AG10803 (cell line): ENCODE measurements at regions not wholly inside any gene's neighbourhood (a gene's known extent, or its start where the extent isn't known, plus 50 kb on each side); places are given as distances from the start of the nearest gene placed in this dataset.
A peak's percentile ranks its signal among the peaks of the same experiment; 100 is the strongest.

Experiments used
- DNase-seq: peaks from one replicate; pipeline ENCODE4 v3.0.0; 2010; ENCODE audit warnings: low read depth
- H3K4me3 ChIP-seq: 2 replicates; pipeline ENCODE4 v1.5.1; 2011; ENCODE audit warnings: mild to moderate bottlenecking, low read length, control low read depth
- CTCF ChIP-seq: conservative IDR thresholded peaks from 2 replicates; pipeline ENCODE4 v1.5.1; 2011; ENCODE audit warnings: mild to moderate bottlenecking, low read length, control low read depth, inconsistent platforms

DNA sequence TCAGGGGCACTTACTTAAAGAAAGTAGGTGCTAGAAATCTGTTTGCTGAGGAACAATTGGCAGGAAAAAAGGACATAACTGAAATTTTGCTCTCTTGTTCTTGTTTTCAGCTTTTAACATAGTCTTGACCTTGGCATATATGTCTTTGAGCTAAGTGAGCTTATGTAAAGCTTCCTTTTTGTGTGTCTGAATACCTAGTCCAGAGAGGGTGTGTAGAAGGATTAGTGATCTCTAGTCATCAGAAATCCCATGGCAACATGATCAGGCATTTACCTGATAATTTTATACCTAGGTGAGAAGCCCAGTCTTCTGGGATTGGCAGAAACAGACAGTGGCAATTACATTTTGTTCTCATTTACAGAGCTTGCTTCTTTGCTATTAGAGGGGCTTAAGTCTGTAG lies 166.1 kb downstream of the SNAPC1 start:
- TF ChIP-seq CTCF, result no peak
- no peak overlapping the region for H3K4me3 ChIP-seq
- no peak for DNase-seq

- no peak for DNase-seq
- no peak overlapping the region for H3K4me3 ChIP-seq
Measured at GRCh38 chr14:61928701-61929100, 166.5 kb downstream of the SNAPC1 start.

GRCh38 chr14:61929651-61930050 lies 167.4 kb downstream of the SNAPC1 start:
- no peak for DNase-seq
- H3K4me3 ChIP-seq, result no peak overlapping the region
- no peak for TF ChIP-seq CTCF

More at GRCh38 chr14:61928701-61929100, 166.5 kb downstream of the SNAPC1 start:
- TF ChIP-seq CTCF, result no peak

DNA sequence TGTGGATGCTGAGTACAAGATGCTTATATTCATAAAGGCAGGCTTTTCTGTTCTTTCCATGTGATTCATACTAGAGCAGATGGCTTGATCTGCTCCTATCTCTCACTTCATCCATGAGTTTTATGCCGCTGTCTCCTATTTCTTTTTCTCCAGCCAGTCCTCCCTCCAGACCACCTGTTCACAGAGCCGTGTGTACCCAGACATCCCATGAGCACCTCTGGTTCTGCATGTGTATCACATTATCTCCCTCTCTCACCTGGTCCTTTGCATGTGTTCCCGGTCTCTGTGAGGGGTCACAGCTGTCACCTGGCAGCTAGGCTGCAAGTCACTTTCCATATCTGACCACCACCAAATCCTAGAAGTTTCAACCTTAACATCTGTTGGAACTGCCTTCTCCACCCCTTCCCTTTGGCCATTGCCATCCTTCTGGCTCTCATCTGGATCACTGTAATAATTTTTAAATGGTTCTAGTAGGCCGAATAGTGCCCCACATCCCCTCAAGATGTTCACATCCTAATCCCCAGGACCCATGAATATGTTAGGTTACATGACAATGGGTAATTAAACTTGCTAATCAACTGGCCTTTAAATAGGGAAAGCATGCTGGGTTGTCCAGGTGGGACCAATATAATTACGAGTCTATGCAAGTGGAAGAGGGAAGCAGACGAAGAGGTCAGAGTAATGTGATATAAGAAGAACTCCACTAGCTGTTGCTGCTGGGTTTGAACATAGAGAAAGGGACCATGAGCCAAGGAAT lies 168.1 kb downstream of the SNAPC1 start:
- no peak for TF ChIP-seq CTCF
- no peak overlapping the region for H3K4me3 ChIP-seq
- DNase-seq, result no peak

DNA sequence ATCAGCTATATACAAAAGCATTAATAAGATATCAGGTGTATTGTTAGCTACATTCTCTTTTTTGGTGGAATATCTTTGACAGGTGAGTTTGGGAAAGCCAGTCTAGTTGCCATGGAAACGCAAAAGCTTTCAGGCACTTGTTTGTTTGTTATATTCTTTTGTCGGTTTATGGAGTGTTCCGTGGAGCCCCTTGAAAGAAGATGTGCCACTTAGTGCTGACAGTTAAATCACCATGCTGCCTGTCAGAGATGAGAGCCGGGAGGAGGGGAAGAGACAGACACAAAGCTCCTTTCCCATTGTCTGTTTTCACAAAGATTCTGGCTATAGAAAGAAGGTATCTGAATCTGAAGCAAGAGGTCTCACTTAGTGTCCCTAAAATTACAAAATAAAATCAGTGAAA lies 170.8 kb downstream of the SNAPC1 start:
- DNase-seq, result no peak
- TF ChIP-seq CTCF, result no peak
- H3K4me3 ChIP-seq, result no peak overlapping the region

- TF ChIP-seq CTCF, result no peak
- DNase-seq, result peak; percentile 96
- H3K4me3 ChIP-seq, result no peak overlapping the region
Measured at GRCh38 chr14:61934385-61934784, 172.2 kb downstream of the SNAPC1 start.

DNA sequence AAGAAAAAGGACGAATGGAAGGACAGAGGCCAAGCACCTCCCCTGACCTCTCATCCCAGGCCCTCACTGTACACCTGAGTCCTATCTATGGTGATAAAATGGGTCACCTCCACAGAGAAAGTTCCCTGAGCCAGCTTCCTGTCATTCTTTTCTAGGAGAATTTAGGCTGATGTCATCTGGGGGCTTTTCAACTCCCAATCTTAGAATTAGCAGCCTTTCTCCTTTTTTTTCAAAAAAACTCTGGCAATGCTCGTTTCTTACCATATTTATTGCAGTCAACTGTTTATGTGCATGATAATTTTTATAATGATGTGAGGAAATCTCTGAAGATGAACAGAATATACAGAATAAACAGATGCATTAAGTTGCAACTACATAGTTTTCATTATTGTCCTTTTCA lies 177.6 kb downstream of the SNAPC1 start:
- no peak for DNase-seq
- TF ChIP-seq CTCF, result no peak
- no peak overlapping the region for H3K4me3 ChIP-seq
